GM12891 (cell line): ENCODE measurements at regions not wholly inside any gene's neighbourhood (a gene's known extent, or its start where the extent isn't known, plus 50 kb on each side); places are given as distances from the start of the nearest gene placed in this dataset.

Experiments
- POLR2A ChIP-seq: IDR thresholded peaks from 2 replicates; pipeline ENCODE4 v1.6.1; 2011; ENCODE audit warnings: low read depth, low read length, control low read depth
- POLR2AphosphoS5 ChIP-seq: IDR thresholded peaks from 2 replicates; pipeline ENCODE4 v1.6.1; 2011; ENCODE audit warnings: low read depth, low read length, control low read depth

DNA sequence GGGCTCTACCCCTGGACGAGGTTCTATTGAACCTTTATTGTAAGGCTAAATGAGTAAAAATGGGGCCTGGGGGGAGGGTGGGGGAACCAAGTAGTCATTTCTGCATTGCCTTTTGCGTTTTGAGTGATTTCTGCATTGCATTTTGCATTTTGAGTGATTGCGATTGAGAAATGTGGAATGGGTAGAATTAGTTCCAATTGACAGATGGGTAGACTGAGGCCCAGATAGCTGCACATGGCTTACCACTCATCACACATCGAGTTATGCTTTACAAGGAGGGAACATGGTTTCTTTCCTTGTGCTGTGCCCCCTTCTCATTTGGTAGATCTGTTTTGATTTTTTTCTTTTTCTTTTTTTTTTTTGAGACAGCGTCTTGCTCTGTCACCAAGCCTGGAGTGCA lies 858.7 kb downstream of the TYW1 start:
- TF ChIP-seq POLR2AphosphoS5, result no peak
- no peak for TF ChIP-seq POLR2A
